ENCODE measurements at regions not wholly inside any gene's neighbourhood (a gene's known extent, or its start where the extent isn't known, plus 50 kb on each side); places are given as distances from the start of the nearest gene placed in this dataset.

DNA sequence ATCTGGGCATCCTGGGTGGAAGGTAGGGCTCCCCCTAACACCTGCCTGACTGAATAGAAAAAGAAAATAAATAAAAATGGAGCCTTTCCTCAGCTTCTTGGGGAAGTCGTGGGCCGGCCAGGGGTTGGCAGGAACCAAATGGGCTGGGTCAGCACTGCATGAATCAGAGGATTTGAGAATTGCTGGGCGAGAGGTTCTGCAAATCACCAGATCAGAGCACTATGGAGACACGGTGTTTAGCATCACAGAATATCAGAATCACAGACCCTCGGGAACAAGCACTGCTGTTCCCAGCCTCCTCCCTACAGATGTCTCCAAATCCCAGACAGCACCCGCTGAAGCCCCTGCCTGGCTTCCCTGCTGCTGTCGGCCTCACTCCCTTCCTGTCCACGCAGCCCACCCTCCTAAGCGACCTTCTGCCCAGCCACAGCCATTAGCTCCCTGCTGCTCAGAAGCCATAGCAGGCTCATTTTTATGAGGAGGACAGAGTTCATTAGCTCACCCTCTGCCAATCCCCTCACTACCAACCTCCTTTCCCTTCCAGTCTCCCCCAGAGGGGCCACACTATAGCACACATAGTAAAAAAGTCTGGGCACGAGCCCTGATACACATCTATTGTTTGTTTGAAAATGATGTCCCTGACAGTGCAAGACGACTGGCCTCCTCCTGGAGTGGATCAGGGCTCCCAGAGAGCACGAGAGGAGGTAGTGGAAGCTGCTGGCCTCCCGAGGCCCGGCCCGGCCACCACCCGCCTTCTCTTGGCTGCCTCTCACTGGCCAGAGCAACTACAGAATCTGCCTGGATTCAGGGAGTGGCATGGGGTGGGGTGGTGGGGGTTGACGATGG lies 64.6 kb upstream of the TAF1B start:
- Histone ChIP-seq H3K9me3 (ENCODE audit: control insufficient read depth, low read length) (no peaks in the 10 kb centered on the region), H3K36me3 (ENCODE audit: control insufficient read depth, insufficient read depth, low read length) (no peaks in the 10 kb centered on the region), H3K9ac (no peak overlapping the region), H3K27ac (no peak overlapping the region), H3K4me1 (peaks cover 17% of the 10 kb centered on the region), H3K27me3 (ENCODE audit: control insufficient read depth, insufficient read depth, low read length) (no peaks in the 10 kb centered on the region), H3K4me3 (ENCODE audit: low read depth, low read length) (no peak overlapping the region), H2AFZ (no peak overlapping the region), H3K79me2 (no peaks in the 10 kb centered on the region), H3K4me2 (ENCODE audit: low read length) (no peak overlapping the region)
- TF ChIP-seq, protein P1, sequence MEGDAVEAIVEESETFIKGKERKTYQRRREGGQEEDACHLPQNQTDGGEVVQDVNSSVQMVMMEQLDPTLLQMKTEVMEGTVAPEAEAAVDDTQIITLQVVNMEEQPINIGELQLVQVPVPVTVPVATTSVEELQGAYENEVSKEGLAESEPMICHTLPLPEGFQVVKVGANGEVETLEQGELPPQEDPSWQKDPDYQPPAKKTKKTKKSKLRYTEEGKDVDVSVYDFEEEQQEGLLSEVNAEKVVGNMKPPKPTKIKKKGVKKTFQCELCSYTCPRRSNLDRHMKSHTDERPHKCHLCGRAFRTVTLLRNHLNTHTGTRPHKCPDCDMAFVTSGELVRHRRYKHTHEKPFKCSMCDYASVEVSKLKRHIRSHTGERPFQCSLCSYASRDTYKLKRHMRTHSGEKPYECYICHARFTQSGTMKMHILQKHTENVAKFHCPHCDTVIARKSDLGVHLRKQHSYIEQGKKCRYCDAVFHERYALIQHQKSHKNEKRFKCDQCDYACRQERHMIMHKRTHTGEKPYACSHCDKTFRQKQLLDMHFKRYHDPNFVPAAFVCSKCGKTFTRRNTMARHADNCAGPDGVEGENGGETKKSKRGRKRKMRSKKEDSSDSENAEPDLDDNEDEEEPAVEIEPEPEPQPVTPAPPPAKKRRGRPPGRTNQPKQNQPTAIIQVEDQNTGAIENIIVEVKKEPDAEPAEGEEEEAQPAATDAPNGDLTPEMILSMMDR (IDR thresholded peaks at IDR 0.05) = no peak

DNA sequence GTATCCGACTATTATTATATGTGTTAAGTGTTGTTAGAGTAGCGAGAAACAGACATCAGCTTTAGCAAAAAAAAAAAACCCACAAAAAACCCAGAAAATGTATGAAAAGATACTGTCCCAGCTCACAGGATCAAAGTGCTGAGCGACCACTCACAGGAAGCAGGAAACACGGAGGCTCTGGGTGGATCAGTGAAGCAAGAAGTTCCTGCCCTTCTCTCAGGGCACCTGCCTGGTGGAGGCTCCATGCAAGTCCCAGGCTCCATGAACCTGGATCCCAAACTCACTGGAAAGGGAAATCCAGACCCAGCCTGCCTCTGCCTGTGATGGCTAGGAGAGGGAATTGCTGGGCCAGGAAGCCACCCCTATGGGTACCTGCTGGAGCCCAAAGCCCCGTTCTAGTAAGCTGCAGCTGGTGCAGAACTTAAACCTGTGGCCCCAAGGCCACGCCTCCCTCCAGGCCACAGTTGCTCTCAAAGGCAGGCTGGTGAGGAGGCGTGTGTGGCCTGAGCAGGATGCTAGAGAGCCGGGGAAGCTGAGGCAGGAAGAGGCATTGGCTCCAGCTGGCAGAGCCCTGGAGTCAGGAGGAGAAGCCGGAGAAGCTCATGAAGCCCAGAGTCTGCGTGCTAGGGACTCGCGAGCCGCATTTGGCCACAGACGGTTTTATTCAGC lies 63.5 kb upstream of the TAF1B start:
- H3K27ac ChIP-seq = no peak overlapping the region

DNA sequence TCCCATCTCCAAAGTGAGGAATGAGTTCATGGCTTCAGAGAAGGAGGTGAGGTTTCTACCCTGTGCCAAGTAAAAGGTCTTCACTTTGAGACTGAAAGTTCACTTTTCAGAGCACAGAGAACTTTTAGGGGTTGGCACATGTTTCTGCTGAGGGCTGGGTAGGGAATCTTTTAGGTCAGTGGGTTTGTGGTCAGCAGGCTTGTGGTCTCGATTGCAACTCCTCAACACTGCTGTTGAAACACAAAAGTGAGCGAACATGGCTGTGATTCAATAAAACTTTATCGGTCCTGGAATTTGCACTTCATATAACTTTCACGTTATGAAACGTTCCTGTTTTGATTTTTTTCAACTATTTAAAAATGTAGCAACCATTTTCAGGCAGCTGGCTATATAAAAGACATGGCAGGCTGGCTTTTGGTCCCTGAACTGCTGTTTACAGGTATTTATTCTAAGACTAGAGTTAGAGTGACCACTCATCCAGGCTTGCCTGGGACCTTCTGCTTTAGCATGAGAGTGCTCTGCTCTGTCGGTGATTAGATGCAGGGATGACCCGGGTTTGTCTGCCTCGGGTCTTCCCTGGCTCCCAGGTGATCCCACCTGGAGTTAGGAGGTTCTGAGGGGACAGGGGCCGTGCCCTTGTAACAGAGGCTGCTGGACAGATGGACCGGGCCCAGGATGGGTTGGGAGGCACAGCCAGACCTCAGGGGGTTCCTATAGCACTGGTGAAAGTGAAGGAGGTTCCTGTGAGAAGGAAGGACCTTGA lies 62.7 kb upstream of the TAF1B start:
- Histone ChIP-seq H3K9me3 (ENCODE audit: control insufficient read depth, low read length) (no peaks in the 10 kb centered on the region), H3K27me3 (ENCODE audit: control insufficient read depth, insufficient read depth, low read length) (no peaks in the 10 kb centered on the region), H3K36me3 (ENCODE audit: control insufficient read depth, insufficient read depth, low read length) (no peaks in the 10 kb centered on the region), H3K79me2 (no peaks in the 10 kb centered on the region), H3K4me2 (ENCODE audit: low read length) (no peak overlapping the region), H3K27ac (no peak overlapping the region), H3K4me1 (peaks cover 17% of the 10 kb centered on the region), H3K9ac (no peak overlapping the region), H3K4me3 (ENCODE audit: low read depth, low read length) (no peak overlapping the region), H2AFZ (no peak overlapping the region)
- TF ChIP-seq, protein P1 (IDR thresholded peaks at IDR 0.05) = no peak

More for the DNA sequence above, 63.5 kb upstream of the TAF1B start:
- H3K36me3 ChIP-seq (ENCODE audit: control insufficient read depth, insufficient read depth, low read length) = no peaks in the 10 kb centered on the region
- TF ChIP-seq, protein P1 (IDR thresholded peaks at IDR 0.05) = no peak
- no peaks in the 10 kb centered on the region for H3K79me2 ChIP-seq
- peaks cover 17% of the 10 kb centered on the region for H3K4me1 ChIP-seq
- H3K4me2 ChIP-seq (ENCODE audit: low read length) = no peak overlapping the region
- no peak overlapping the region for H3K4me3 ChIP-seq (ENCODE audit: low read depth, low read length)
- H3K9me3 ChIP-seq (ENCODE audit: control insufficient read depth, low read length) = no peaks in the 10 kb centered on the region
- no peaks in the 10 kb centered on the region for H3K27me3 ChIP-seq (ENCODE audit: control insufficient read depth, insufficient read depth, low read length)
- no peak overlapping the region for H3K9ac ChIP-seq
- no peak overlapping the region for H2AFZ ChIP-seq

DNA sequence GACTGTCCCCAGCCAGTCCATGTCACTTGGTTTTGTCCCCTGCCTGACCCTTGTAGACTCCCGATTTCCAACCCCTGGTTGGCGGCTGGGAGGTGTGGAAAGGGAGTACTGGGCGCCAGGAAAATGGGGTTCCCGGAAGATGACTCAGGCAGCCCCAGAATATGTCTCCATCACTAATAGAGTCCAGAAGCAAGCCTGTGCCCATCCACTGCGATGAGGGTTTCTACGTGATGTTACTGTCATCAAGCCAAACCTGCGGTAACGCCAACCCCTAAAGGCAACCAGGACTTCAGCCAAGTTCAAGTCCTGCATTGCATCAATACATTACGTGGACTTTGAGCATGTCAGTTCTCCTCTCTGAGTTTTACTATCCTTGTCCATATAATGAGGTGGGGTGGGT lies 62.0 kb upstream of the TAF1B start:
- H3K36me3 ChIP-seq (ENCODE audit: control insufficient read depth, insufficient read depth, low read length) = no peaks in the 10 kb centered on the region
- no peak overlapping the region for H3K4me3 ChIP-seq (ENCODE audit: low read depth, low read length)
- H3K27me3 ChIP-seq (ENCODE audit: control insufficient read depth, insufficient read depth, low read length) = no peaks in the 10 kb centered on the region
- no peaks in the 10 kb centered on the region for H3K79me2 ChIP-seq
- H3K9ac ChIP-seq = no peak overlapping the region
- no peak overlapping the region for H3K4me2 ChIP-seq (ENCODE audit: low read length)
- H3K27ac ChIP-seq = no peak overlapping the region
- TF ChIP-seq, protein P1 (IDR thresholded peaks at IDR 0.05) = no peak
- peaks cover 17% of the 10 kb centered on the region for H3K4me1 ChIP-seq
- H2AFZ ChIP-seq = no peak overlapping the region
- no peaks in the 10 kb centered on the region for H3K9me3 ChIP-seq (ENCODE audit: control insufficient read depth, low read length)
